SK-N-SH (cell line): ENCODE measurements at regions not wholly inside any gene's neighbourhood (a gene's known extent, or its start where the extent isn't known, plus 50 kb on each side); places are given as distances from the start of the nearest gene placed in this dataset.

Source experiments
- EP300 ChIP-seq, 2 experiments: IDR thresholded peaks; 2 replicates each; pipeline versions ENCODE4 v1.4.0 to v1.6.1; 2012; ENCODE audit warnings: borderline replicate concordance in 1 of 2, low read depth in 1 of 2, low read length in 1 of 2
- NFIC ChIP-seq: IDR thresholded peaks from 2 replicates; pipeline ENCODE4 v1.4.0; 2012; ENCODE audit warnings: borderline replicate concordance
- POLR2AphosphoS5 ChIP-seq: IDR thresholded peaks from 2 replicates; pipeline ENCODE4 v1.6.1; 2012; ENCODE audit warnings: low read depth, low read length
- YY1 ChIP-seq: IDR thresholded peaks from 2 replicates; pipeline ENCODE4 v1.4.0; 2012; ENCODE audit warnings: low read depth, mild to moderate bottlenecking
- TF ChIP-seq, protein P1 (sequence below): fragments of 200-600 bp; sonication (generic); IDR thresholded peaks from 2 replicates; pipeline ENCODE4 v1.6.1; 2017; ENCODE audit warnings: antibody characterized with exemption, mild to moderate bottlenecking, moderate library complexity

DNA sequence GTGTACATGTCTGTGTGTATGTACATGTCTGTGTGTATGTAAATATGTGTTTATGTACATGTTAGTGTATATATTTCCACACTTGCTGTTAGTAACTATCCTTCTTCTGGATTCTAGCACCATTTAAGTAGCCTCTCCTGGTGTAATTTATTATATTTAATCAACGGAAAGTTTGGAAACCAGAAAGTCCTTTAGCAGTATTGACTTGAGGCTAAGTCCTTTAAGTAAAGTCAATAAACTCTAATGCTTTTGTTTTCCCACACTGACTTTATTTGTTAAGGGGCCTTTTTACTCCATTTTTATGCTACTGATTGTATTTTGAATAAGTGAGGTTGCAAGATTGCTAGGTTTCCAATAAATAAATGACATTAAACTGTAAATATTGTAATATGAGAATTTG lies 876.4 kb upstream of the SEL1L start:
- TF ChIP-seq POLR2AphosphoS5 (no peak), EP300 (IDR thresholded peaks at IDR 0.05; ENCODE audit: borderline replicate concordance in 1 of 2, low read depth in 1 of 2, low read length in 1 of 2) (no peak), YY1 (no peak), NFIC (no peak)
- TF ChIP-seq, protein P1, sequence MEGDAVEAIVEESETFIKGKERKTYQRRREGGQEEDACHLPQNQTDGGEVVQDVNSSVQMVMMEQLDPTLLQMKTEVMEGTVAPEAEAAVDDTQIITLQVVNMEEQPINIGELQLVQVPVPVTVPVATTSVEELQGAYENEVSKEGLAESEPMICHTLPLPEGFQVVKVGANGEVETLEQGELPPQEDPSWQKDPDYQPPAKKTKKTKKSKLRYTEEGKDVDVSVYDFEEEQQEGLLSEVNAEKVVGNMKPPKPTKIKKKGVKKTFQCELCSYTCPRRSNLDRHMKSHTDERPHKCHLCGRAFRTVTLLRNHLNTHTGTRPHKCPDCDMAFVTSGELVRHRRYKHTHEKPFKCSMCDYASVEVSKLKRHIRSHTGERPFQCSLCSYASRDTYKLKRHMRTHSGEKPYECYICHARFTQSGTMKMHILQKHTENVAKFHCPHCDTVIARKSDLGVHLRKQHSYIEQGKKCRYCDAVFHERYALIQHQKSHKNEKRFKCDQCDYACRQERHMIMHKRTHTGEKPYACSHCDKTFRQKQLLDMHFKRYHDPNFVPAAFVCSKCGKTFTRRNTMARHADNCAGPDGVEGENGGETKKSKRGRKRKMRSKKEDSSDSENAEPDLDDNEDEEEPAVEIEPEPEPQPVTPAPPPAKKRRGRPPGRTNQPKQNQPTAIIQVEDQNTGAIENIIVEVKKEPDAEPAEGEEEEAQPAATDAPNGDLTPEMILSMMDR = no peak
